Liver (tissue), 8 donors: ENCODE measurements at regions not wholly inside any gene's neighbourhood (a gene's known extent, or its start where the extent isn't known, plus 50 kb on each side); places are given as distances from the start of the nearest gene placed in this dataset.

ENCODE experiments used
- DNase-seq: peaks from one replicate; pipeline ENCODE4 v3.0.0-alpha.2; 2017; ENCODE audit warnings: low spot score
- H3K27ac ChIP-seq, 2 donors: one replicate each; pipeline ENCODE4 v1.7.0; 2013; ENCODE audit warnings: inconsistent platforms in 2 of 2, low read length in 2 of 2, control low read depth in 1 of 2, low read depth in 1 of 2, mild to moderate bottlenecking in 1 of 2
- H3K27me3 ChIP-seq, 4 donors: one replicate each; pipeline versions ENCODE4 v1.6.1 to v1.7.0; 2013; ENCODE audit warnings: low read length in 3 of 4, inconsistent platforms in 1 of 4, mild to moderate bottlenecking in 1 of 4, moderate library complexity in 1 of 4; ENCODE audit not compliant: control insufficient read depth in 4 of 4, insufficient read depth in 4 of 4
- H3K36me3 ChIP-seq, 4 donors: one replicate each; pipeline versions ENCODE4 v1.6.1 to v1.7.0; 2013; ENCODE audit warnings: low read length in 3 of 4, mild to moderate bottlenecking in 3 of 4, low read depth in 1 of 4, moderate library complexity in 1 of 4; ENCODE audit not compliant: control insufficient read depth in 4 of 4, insufficient read depth in 3 of 4
- H3K4me1 ChIP-seq, 4 donors: one replicate each; pipeline versions ENCODE4 v1.6.1 to v1.7.0; 2013; ENCODE audit warnings: low read length in 3 of 4, mild to moderate bottlenecking in 3 of 4, moderate library complexity in 1 of 4; ENCODE audit not compliant: control insufficient read depth in 4 of 4, insufficient read depth in 4 of 4
- H3K4me3 ChIP-seq, 3 donors: one replicate each; pipeline versions ENCODE4 v1.6.1 to v1.7.0; 2013; ENCODE audit warnings: low read length in 3 of 3, control low read depth in 1 of 3, low read depth in 1 of 3, mild to moderate bottlenecking in 1 of 3
- H3K9ac ChIP-seq, 2 donors: one replicate each; pipeline ENCODE4 v1.7.0; 2013; ENCODE audit warnings: low read length in 2 of 2, mild to moderate bottlenecking in 2 of 2, moderate library complexity in 2 of 2, control low read depth in 1 of 2, low read depth in 1 of 2
- H3K9me3 ChIP-seq, 4 donors: one replicate each; pipeline versions ENCODE4 v1.6.1 to v1.7.0; 2013; ENCODE audit warnings: low read length in 3 of 4; ENCODE audit not compliant: control insufficient read depth in 4 of 4
- CTCF ChIP-seq: fragments of 150-350 bp; IDR thresholded peaks from 2 replicates; pipeline ENCODE4 v1.5.1; 2017; ENCODE audit warnings: improper control_type of control experiment, low read depth, low read length; ENCODE audit not compliant: missing input control
- EGR1 ChIP-seq, 2 donors: IDR thresholded peaks; 2 replicates each; pipeline ENCODE4 v1.6.1; 2016 to 2018; ENCODE audit warnings: antibody characterized with exemption in 2 of 2, low read depth in 2 of 2
- FOXA1 ChIP-seq: IDR thresholded peaks from 2 replicates; pipeline ENCODE4 v1.6.1; 2016; ENCODE audit warnings: antibody characterized with exemption
- FOXA2 ChIP-seq: IDR thresholded peaks from 2 replicates; pipeline ENCODE4 v1.6.1; 2016; ENCODE audit warnings: antibody characterized with exemption
- GABPA ChIP-seq, 2 donors: IDR thresholded peaks in 1 of 2; conservative IDR thresholded peaks in 1 of 2; 2 replicates each; pipeline ENCODE4 v1.6.1; 2016; ENCODE audit warnings: antibody characterized with exemption in 2 of 2, mild to moderate bottlenecking in 1 of 2, moderate library complexity in 1 of 2
- NR2F2 ChIP-seq: IDR thresholded peaks from 2 replicates; pipeline ENCODE4 v1.6.1; 2016; ENCODE audit warnings: antibody characterized with exemption
- RAD21 ChIP-seq, 2 donors: IDR thresholded peaks; 2 replicates each; pipeline ENCODE4 v1.6.1; 2016; ENCODE audit warnings: antibody characterized with exemption in 2 of 2, mild to moderate bottlenecking in 2 of 2
- RXRA ChIP-seq, 2 donors: IDR thresholded peaks; 2 replicates each; pipeline ENCODE4 v1.6.1; 2017 to 2018; ENCODE audit warnings: antibody characterized with exemption in 2 of 2, mild to moderate bottlenecking in 1 of 2
- TAF1 ChIP-seq: conservative IDR thresholded peaks from 2 replicates; pipeline ENCODE4 v1.6.1; 2016; ENCODE audit warnings: antibody characterized with exemption, mild to moderate bottlenecking
- YY1 ChIP-seq: IDR thresholded peaks from 2 replicates; pipeline ENCODE4 v1.6.1; 2016; ENCODE audit warnings: antibody characterized with exemption, mild to moderate bottlenecking
- WGBS: extraction: QIAGEN DNeasy Blood & Tissue Kit; methylation state at CpG from one replicate; pipeline ENCODE4 v1.1.7; 2013; 5-methylcytosine and 5-hydroxymethylcytosine counted together
- TF ChIP-seq, protein P1 (sequence below): IDR thresholded peaks from 2 replicates; pipeline ENCODE4 v1.6.1; 2016; ENCODE audit warnings: antibody characterized with exemption, mild to moderate bottlenecking
- TF ChIP-seq, protein P2 (sequence below): IDR thresholded peaks from 2 replicates; pipeline ENCODE4 v1.6.1; 2016; ENCODE audit warnings: antibody characterized with exemption
- donor health status: healthy.
- donor health status: healthy.
- donor health status: healthy.
- donor health status: healthy.
- donor health status: healthy.

GRCh38 chr4:55727746-55728145 is 91.6 kb upstream of the NMU start:
- no peak for TF ChIP-seq EGR1 (IDR thresholded peaks at IDR 0.05; ENCODE audit: low read depth in 2 of 2)
- TF ChIP-seq FOXA2 = no peak
- TF ChIP-seq CTCF = no peak
- TF ChIP-seq RAD21 (IDR thresholded peaks at IDR 0.05) = no peak
- no peak for TF ChIP-seq GABPA (IDR thresholded peaks at IDR 0.05 in 1 of 2, conservative IDR thresholded peaks at IDR 0.05 in 1 of 2)
- no peak for TF ChIP-seq NR2F2
- no peak for TF ChIP-seq FOXA1
- peaks cover 0 to 4% (median 0%) of the 10 kb centered on the region in 4 donors for H3K9me3 ChIP-seq
- H3K9ac ChIP-seq = no peak overlapping the region
- WGBS = 70% methylated on average over 2 of the region's 2 CpGs
- no peaks in the 10 kb centered on the region for H3K36me3 ChIP-seq
- H3K4me1 ChIP-seq = peaks cover 0 to 1% (median 0%) of the 10 kb centered on the region in 4 donors
- no peak for DNase-seq
- H3K4me3 ChIP-seq = no peak overlapping the region
- H3K27me3 ChIP-seq = peaks cover 0 to 4% (median 0%) of the 10 kb centered on the region in 4 donors
- H3K27ac ChIP-seq = no peak overlapping the region

DNA sequence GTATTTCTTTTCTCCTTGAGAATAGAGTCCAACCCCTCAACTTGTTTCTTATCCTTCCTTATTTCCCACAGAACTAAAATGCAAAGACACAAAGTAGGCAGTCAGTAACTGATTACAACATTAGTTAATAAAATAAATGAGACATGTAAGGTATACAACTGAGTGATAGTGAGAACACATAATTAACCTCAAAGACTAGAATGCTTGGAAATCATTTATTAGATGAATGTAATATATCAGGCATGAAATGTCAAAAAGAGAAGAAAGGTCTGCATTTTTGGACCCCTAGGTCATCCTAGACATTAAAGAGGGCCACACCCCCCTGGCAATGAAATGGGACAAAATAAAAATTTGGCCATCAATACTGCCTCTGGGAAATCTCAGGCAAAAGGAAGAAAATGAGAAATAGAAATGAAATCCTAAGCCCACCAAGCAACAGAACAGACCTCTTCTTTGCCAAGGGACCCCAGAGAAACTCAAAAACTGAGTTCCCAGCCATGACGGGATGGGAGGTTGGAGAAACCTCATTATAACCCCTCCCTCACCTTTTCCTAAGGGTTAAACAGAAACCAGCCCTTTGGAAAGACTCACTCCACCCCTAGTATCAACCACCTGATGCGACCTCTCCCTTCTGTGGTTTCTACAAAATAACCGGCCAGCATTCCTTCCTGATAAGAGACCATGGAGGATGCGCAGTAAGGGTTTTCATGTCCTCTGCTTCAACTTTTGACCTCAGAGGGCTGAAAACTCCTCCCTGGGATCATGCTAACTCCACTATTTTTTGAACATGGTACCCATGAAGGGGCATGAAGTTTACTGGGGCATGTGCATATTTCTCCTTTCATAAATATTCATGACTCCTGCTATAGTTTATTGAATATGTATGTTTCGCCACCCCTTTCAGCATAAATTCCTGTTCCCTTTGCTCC is 90.0 kb upstream of the EXOC1L start:
- Histone ChIP-seq H3K9ac (no peak overlapping the region), H3K9me3 (peaks cover 0 to 4% (median 0%) of the 10 kb centered on the region in 4 donors), H3K27me3 (peaks cover 0 to 4% (median 0%) of the 10 kb centered on the region in 4 donors), H3K27ac (no peak overlapping the region), H3K36me3 (no peaks in the 10 kb centered on the region), H3K4me3 (no peak overlapping the region), H3K4me1 (peaks cover 0 to 1% (median 0%) of the 10 kb centered on the region in 4 donors)
- no peak for DNase-seq
- 48% methylated on average over 5 of the region's 5 CpGs for WGBS
- TF ChIP-seq YY1 (no peak), RXRA (IDR thresholded peaks at IDR 0.05) (no peak), EGR1 (IDR thresholded peaks at IDR 0.05; ENCODE audit: low read depth in 2 of 2) (no peak), RAD21 (IDR thresholded peaks at IDR 0.05) (no peak), TAF1 (no peak)
- TF ChIP-seq, protein P1, sequence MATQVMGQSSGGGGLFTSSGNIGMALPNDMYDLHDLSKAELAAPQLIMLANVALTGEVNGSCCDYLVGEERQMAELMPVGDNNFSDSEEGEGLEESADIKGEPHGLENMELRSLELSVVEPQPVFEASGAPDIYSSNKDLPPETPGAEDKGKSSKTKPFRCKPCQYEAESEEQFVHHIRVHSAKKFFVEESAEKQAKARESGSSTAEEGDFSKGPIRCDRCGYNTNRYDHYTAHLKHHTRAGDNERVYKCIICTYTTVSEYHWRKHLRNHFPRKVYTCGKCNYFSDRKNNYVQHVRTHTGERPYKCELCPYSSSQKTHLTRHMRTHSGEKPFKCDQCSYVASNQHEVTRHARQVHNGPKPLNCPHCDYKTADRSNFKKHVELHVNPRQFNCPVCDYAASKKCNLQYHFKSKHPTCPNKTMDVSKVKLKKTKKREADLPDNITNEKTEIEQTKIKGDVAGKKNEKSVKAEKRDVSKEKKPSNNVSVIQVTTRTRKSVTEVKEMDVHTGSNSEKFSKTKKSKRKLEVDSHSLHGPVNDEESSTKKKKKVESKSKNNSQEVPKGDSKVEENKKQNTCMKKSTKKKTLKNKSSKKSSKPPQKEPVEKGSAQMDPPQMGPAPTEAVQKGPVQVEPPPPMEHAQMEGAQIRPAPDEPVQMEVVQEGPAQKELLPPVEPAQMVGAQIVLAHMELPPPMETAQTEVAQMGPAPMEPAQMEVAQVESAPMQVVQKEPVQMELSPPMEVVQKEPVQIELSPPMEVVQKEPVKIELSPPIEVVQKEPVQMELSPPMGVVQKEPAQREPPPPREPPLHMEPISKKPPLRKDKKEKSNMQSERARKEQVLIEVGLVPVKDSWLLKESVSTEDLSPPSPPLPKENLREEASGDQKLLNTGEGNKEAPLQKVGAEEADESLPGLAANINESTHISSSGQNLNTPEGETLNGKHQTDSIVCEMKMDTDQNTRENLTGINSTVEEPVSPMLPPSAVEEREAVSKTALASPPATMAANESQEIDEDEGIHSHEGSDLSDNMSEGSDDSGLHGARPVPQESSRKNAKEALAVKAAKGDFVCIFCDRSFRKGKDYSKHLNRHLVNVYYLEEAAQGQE = no peak
- TF ChIP-seq, protein P2, sequence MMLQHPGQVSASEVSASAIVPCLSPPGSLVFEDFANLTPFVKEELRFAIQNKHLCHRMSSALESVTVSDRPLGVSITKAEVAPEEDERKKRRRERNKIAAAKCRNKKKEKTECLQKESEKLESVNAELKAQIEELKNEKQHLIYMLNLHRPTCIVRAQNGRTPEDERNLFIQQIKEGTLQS = no peak
